ENCODE measurements at regions not wholly inside any gene's neighbourhood (a gene's known extent, or its start where the extent isn't known, plus 50 kb on each side); places are given as distances from the start of the nearest gene placed in this dataset.
"Not testable (repeated sequence)": the region's sequence is repeated elsewhere in the genome, so short reads cannot be mapped to it uniquely, and the experiment has no call there.

- no peak for DNase-seq (ENCODE audit: low read depth in 2 of 2)
These were observed 57.0 kb downstream of the MSTN start for GRCh38 chr2:190005513-190005912.

GRCh38 chr2:189999661-190000060 is 62.9 kb downstream of the MSTN start:
- no peak for DNase-seq (ENCODE audit: low read depth in 2 of 2)

- not testable (repeated sequence) for DNase-seq (ENCODE audit: low read depth in 2 of 2)
These were observed 63.9 kb downstream of the MSTN start for GRCh38 chr2:189998665-189999064.

- DNase-seq (ENCODE audit: low read depth in 2 of 2) = no peak
These were observed 65.5 kb downstream of the MSTN start for GRCh38 chr2:189997016-189997415.

- no peak for DNase-seq (ENCODE audit: low read depth in 2 of 2)
These were observed 66.8 kb downstream of the MSTN start for GRCh38 chr2:189995679-189996078.

GRCh38 chr2:189982780-189983394 is 79.6 kb downstream of the MSTN start:
- DNase-seq (ENCODE audit: low read depth in 2 of 2) = no peak

GRCh38 chr2:189982087-189982486 is 80.4 kb downstream of the MSTN start:
- no peak for DNase-seq (ENCODE audit: low read depth in 2 of 2)

GRCh38 chr2:189976488-189976887 is 86.0 kb downstream of the MSTN start:
- not testable (repeated sequence) for DNase-seq (ENCODE audit: low read depth in 2 of 2)

GRCh38 chr2:189960346-189960745 is 102.2 kb downstream of the MSTN start:
- no peak for DNase-seq (ENCODE audit: low read depth in 2 of 2)

- no peak for DNase-seq (ENCODE audit: low read depth in 2 of 2)
These were observed 103.1 kb downstream of the MSTN start for GRCh38 chr2:189959450-189959849.

- DNase-seq (ENCODE audit: low read depth in 2 of 2) = no peak
These were observed 107.5 kb downstream of the MSTN start for GRCh38 chr2:189954989-189955388.

GRCh38 chr2:189952536-189953109 is 109.9 kb downstream of the MSTN start:
- DNase-seq (ENCODE audit: low read depth in 2 of 2) = no peak

GRCh38 chr2:189951791-189952535 is 110.6 kb downstream of the MSTN start:
- DNase-seq (ENCODE audit: low read depth in 2 of 2) = no peak

GRCh38 chr2:189943009-189943408 is 119.5 kb downstream of the MSTN start:
- no peak for DNase-seq (ENCODE audit: low read depth in 2 of 2)

GRCh38 chr2:189940913-189941312 is 121.6 kb downstream of the MSTN start:
- DNase-seq (ENCODE audit: low read depth in 2 of 2) = no peak

- DNase-seq (ENCODE audit: low read depth in 2 of 2) = no peak
These were observed 124.8 kb downstream of the MSTN start for GRCh38 chr2:189937691-189938090.

GRCh38 chr2:189933911-189934399 is 128.6 kb downstream of the MSTN start:
- DNase-seq (ENCODE audit: low read depth in 2 of 2) = peak; percentile 81 to 84

GRCh38 chr2:189933041-189933440 is 129.5 kb downstream of the MSTN start:
- DNase-seq (ENCODE audit: low read depth in 2 of 2) = no peak

- peak in 1 of 2 experiments; percentile 4 for DNase-seq (ENCODE audit: low read depth in 2 of 2)
These were observed 134.7 kb downstream of the MSTN start for GRCh38 chr2:189927823-189928222.

Data from fibroblast of skin of left quadriceps (primary cell).